ENCODE measurements at regions not wholly inside any gene's neighbourhood (a gene's known extent, or its start where the extent isn't known, plus 50 kb on each side); places are given as distances from the start of the nearest gene placed in this dataset.

GRCh38 chr13:47109028-47109427, 212.2 kb upstream of the HTR2A start:
- TF ChIP-seq CTCF (IDR thresholded peaks at IDR 0.05; ENCODE audit: borderline replicate concordance): no peak
- intact Hi-C loops (cut with micrococcal nuclease): no loop called here
- DNase-seq: no peak
- Histone ChIP-seq H3K4me1 (no peaks in the 10 kb centered on the region), H3K4me3 (no peak overlapping the region), H3K27me3 (ENCODE audit: low read depth) (no peaks in the 10 kb centered on the region), H3K36me3 (no peaks in the 10 kb centered on the region), H3K27ac (replicated peaks) (no peak overlapping the region), H3K9me3 (replicated peaks) (no peaks in the 10 kb centered on the region)

GRCh38 chr13:47100214-47100853, 203.5 kb upstream of the HTR2A start:
- H3K4me3 ChIP-seq: no peak overlapping the region
- H3K9me3 ChIP-seq (replicated peaks): peaks cover 4% of the 10 kb centered on the region
- TF ChIP-seq CTCF (IDR thresholded peaks at IDR 0.05; ENCODE audit: borderline replicate concordance): no peak
- no peaks in the 10 kb centered on the region for H3K4me1 ChIP-seq
- DNase-seq: no peak
- H3K27me3 ChIP-seq (ENCODE audit: low read depth): no peaks in the 10 kb centered on the region
- H3K27ac ChIP-seq (replicated peaks): no peak overlapping the region
- no peaks in the 10 kb centered on the region for H3K36me3 ChIP-seq
- intact Hi-C loops (cut with micrococcal nuclease): no loop called here

DNA sequence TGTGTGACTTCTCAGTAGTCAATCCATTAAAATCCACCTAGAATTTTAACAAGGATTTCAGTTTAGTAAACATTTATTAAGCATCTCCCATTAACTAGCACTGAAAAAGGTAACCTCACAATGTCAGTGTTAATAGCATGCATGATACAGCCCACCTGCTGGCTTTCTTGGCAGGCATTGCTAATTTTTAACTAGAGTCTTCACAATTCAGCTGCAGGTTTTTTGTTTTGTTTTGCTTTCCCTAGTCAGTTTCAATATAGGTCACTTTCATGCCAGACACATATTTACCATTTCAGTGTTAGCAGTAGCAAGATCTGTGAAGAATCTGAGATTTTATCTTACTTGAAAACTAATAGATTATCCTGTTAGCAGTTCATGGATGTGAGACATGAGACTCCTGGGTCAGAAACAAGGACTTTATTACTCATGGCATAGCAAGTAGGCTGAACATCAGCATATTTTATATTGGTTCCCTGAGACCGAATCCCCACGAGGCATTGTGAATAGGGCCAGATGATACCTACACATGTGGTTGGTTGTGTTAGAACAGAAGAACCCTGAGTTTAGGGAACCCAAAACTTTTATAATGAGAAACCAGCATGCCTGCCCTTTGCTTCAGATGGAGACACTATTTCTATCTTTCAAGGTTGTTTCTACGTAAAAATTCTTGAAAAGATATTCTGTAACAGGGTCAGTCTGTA, 198.0 kb upstream of the HTR2A start:
- Histone ChIP-seq H3K4me3 (no peak overlapping the region), H3K36me3 (no peaks in the 10 kb centered on the region), H3K4me1 (no peaks in the 10 kb centered on the region), H3K27ac (replicated peaks) (no peak overlapping the region), H3K27me3 (ENCODE audit: low read depth) (no peaks in the 10 kb centered on the region), H3K9me3 (replicated peaks) (no peaks in the 10 kb centered on the region)
- DNase-seq: no peak
- intact Hi-C loops (cut with micrococcal nuclease): no loop called here
- no peak for TF ChIP-seq CTCF (IDR thresholded peaks at IDR 0.05; ENCODE audit: borderline replicate concordance)

- Histone ChIP-seq H3K27ac (replicated peaks) (no peak overlapping the region), H3K27me3 (ENCODE audit: low read depth) (no peaks in the 10 kb centered on the region), H3K4me1 (no peaks in the 10 kb centered on the region), H3K9me3 (replicated peaks) (no peaks in the 10 kb centered on the region), H3K36me3 (no peaks in the 10 kb centered on the region), H3K4me3 (no peak overlapping the region)
- TF ChIP-seq CTCF (IDR thresholded peaks at IDR 0.05; ENCODE audit: borderline replicate concordance): no peak
- intact Hi-C loops (cut with micrococcal nuclease): no loop called here
- DNase-seq: no peak
Observed at GRCh38 chr13:47092202-47092601, 195.3 kb upstream of the HTR2A start.

GRCh38 chr13:47087841-47088240, 191.0 kb upstream of the HTR2A start:
- no peaks in the 10 kb centered on the region for H3K9me3 ChIP-seq (replicated peaks)
- H3K36me3 ChIP-seq: no peaks in the 10 kb centered on the region
- H3K27ac ChIP-seq (replicated peaks): no peak overlapping the region
- intact Hi-C loops (cut with micrococcal nuclease): no loop called here
- H3K4me3 ChIP-seq: no peak overlapping the region
- no peaks in the 10 kb centered on the region for H3K4me1 ChIP-seq
- DNase-seq: no peak
- TF ChIP-seq CTCF (IDR thresholded peaks at IDR 0.05; ENCODE audit: borderline replicate concordance): no peak
- no peaks in the 10 kb centered on the region for H3K27me3 ChIP-seq (ENCODE audit: low read depth)

Data from left ventricle myocardium inferior (tissue), 1 donor.